Islet of Langerhans (tissue), 1 donor: ENCODE measurements at regions not wholly inside any gene's neighbourhood (a gene's known extent, or its start where the extent isn't known, plus 50 kb on each side); places are given as distances from the start of the nearest gene placed in this dataset.
"Not testable (repeated sequence)": the region's sequence is repeated elsewhere in the genome, so short reads cannot be mapped to it uniquely, and the experiment has no call there.

Experiments
- FAIRE-seq: peaks from one replicate; lab custom pipeline; 2011; peaks lifted over from hg19 to GRCh38; lab: Jason Lieb, UNC

- FAIRE-seq = no peak
Measured at GRCh38 chr16:7820816-7821215, 488.2 kb downstream of the RBFOX1 start.

- peak; percentile 86 for FAIRE-seq
Measured at GRCh38 chr16:7805686-7806396, 473.2 kb downstream of the RBFOX1 start.

GRCh38 chr16:7804635-7805195 lies 472.1 kb downstream of the RBFOX1 start:
- FAIRE-seq = no peak

- no peak for FAIRE-seq
Measured at GRCh38 chr16:7792346-7792745, 459.7 kb downstream of the RBFOX1 start.

GRCh38 chr16:7791028-7791590 lies 458.5 kb downstream of the RBFOX1 start:
- FAIRE-seq = no peak

GRCh38 chr16:7775072-7775488 lies 442.4 kb downstream of the RBFOX1 start:
- no peak for FAIRE-seq

- no peak for FAIRE-seq
Measured at GRCh38 chr16:7772722-7773121, 440.1 kb downstream of the RBFOX1 start.

- not testable (repeated sequence) for FAIRE-seq
Measured at GRCh38 chr16:7769091-7769490, 436.4 kb downstream of the RBFOX1 start.

- FAIRE-seq = no peak
Measured at GRCh38 chr16:7765079-7765550, 432.5 kb downstream of the RBFOX1 start.

- FAIRE-seq = no peak
Measured at GRCh38 chr16:7763111-7763510, 430.5 kb downstream of the RBFOX1 start.
